ENCODE measurements at regions not wholly inside any gene's neighbourhood (a gene's known extent, or its start where the extent isn't known, plus 50 kb on each side); places are given as distances from the start of the nearest gene placed in this dataset.

DNA sequence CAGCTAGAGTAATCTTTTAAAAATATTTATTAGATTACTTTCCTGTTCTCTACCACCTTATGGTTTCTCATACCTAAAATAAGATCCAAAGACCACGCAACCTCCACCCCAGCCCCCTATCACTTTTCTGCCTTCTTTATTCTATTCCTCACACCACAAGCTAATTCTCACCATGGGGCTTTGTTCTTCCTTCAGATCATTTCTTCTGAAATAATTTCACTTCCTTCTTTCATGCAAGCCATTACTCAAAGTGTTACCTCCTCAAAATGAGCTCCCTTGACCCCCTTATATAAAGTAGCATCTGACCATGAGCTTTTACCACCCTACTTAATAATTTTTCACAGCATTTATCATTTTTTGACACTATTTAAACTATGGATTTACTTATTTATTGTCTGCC is 233.2 kb upstream of the TMCO5A start:
- DNase-seq (ENCODE audit: low spot score), result no peak

DNA sequence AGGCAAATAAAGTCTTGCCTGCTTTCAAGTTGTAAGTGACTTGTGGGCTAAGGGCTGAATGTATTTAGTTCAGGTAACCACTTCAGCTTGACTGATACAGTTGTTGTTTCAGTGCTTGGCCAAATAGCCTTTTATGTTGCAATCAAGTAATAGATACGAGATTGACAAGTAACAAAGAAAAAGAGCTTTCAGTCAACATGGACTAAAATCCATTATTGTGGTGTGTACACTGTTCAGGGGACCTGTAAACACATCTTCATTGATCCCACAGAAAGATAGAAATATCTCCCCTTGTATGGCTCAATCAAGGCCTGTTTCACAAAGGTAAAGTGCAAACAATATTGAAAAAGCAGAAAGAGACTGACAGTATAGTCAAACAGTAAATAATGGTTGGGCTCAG is 224.8 kb upstream of the TMCO5A start:
- no peak for DNase-seq (ENCODE audit: low spot score)

DNA sequence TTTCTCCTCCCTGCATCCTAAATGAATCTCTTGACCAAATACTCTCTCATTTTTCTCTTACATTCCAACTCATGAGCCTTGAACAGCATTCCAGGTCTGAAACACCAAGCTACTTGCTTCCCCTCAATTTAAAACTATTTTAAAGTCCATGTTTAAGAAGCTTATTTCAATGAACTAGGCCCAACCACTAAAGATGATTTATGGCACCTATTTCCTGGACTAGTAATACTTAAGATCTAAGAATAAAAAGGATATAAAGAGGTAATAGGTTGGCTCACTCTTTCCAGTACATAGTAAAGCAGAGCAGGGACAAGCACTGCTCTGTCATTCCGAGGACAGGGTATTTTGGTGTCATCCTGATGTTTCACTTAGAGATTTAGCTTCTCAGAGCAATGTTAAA is 219.3 kb upstream of the TMCO5A start:
- DNase-seq (ENCODE audit: low spot score), result no peak

DNA sequence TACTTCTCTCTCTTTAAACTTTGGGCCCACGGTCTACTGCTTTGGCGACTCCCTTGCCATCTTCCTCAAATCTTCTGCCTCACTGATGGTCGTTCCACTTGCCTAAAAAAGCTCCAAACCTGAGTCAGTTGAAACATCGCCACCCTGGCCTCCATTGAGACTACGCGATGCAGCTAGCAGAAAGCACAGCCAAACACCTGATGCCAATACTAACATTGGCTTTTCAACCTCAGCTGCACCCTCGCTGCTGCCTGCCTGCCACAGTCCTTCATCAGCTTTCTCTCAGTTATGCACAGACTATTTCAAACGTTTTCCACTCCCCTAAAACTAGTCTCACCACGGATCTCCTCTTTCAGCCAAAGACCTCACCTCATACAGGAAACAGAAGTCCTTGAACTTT is 214.2 kb upstream of the TMCO5A start:
- DNase-seq (ENCODE audit: low spot score), result no peak

DNA sequence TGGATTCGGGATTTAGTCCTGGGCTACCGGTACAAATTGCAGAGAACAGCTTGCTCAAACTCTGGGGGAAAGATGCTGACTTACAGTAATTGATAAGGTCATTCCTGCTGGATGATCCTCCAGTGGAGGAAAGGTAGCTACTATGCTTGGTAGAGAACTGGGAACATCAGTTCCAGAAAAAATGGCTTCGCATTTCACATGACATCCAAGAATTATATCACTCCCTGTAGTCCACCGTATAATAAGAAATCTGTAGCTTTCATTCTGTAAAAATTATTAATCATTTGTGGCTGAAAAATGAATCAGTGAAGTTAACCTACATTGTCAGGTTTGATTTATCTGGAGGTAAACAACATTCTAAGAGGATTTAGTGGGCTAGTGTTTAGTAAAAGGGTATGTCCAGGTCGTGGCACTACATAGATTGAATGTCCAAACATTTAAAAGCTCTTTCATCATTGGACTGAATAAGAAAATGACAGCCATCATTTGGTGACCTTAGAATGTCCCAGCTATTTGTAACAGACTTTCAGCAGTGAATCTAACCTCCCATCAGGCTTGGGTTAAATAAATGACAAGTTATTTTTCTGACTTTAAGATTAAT is 203.2 kb upstream of the TMCO5A start:
- no peak for DNase-seq (ENCODE audit: low spot score)

DNA sequence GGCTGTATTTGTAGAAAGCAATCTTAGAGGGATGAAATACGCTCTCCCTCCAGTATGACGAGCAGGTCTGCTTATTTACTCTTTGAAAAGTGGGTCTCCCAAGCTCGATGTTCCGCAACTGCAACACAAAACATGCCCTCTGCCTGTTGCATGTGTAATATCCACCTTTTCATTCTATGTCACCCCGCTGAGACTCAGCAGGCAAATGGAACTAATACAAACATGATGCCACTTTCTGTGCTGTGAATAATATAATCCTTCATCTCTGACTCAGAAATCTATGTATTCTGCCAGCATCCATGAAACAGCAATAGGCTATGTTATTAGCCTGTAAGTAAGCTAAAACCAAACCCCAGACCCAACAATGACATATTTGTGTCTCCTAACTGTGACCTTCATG is 200.8 kb upstream of the TMCO5A start:
- DNase-seq (ENCODE audit: low spot score), result no peak

DNA sequence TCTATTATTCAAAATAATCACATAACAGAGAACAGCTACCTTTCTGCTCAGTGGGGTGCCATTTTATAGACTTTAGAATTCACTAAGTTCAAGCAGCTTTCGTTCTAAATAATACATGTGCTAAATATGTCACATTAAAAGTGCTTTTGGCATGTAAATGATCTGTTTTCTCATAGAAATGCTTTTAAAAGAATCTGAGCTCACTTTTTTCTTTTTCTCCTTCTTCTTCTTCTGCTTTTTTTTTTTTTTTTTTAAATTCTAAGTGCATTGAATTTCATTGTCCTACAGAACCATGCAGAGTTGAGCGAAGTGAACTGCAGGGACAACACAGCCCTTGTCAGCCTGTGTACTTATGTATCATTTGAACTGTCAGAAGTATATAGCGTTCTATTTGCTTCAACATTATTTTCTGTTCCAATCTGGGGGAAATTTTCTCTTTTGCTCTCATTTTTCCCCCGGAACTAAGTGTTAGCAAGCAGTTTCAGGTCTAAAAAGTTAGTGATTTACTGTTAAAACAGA is 193.8 kb upstream of the TMCO5A start:
- no peak for DNase-seq (ENCODE audit: low spot score)

DNA sequence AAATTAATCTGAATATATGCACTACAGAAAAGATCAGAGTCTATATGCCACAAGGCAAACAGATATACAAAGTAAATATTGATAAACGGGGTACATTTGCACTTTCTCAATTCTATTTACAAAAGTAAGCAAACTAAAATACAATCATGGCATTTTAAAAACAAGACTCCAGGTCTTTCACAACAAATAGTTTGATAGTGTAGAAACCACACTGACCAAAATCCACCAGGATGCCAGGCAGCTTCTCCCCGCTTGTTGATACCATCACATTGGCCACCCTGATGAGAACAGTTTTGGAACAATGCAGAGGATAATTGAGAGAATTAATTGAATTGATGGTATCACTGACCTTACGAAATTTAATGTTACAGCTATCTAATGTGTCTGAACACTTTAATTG is 190.6 kb upstream of the TMCO5A start:
- DNase-seq (ENCODE audit: low spot score), result no peak

DNA sequence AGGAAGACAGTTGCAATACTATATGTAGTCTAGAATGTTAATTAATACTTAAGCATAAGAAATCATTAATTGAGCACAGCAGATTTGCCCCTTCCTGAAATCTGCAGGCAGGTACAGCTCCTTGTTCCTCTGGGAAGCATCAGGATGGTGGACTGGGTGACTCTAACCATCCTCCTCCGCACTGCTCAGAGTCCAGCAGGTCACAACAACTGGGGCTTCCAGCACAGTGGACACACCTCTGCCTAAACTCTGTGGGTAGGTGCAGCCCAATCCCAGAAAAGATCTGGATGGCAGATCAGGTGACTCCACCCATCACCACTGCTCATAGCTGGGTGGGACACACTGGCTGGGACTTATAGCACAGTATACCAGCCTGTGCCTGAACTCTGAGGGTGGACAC is 189.9 kb upstream of the TMCO5A start:
- no peak for DNase-seq (ENCODE audit: low spot score)

DNA sequence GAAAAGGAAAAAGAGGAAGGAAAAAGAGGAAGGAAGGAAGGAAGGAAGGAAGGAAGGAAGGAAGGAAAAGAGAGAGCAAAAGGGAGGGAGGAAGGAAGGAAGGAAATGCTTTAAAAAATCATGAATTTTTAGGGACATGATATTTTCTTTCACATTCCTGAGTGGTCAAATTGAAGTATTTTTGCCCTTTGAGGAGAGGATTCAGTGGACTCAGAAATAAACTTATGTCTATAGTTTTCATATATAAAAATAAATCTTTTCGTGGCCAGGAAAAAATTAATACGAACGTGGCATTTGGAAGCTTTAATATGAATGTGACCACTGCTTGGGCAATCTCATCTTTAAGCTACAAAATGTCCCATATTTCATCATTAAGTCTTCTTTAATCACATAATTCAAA is 183.0 kb upstream of the TMCO5A start:
- no peak for DNase-seq (ENCODE audit: low spot score)

DNA sequence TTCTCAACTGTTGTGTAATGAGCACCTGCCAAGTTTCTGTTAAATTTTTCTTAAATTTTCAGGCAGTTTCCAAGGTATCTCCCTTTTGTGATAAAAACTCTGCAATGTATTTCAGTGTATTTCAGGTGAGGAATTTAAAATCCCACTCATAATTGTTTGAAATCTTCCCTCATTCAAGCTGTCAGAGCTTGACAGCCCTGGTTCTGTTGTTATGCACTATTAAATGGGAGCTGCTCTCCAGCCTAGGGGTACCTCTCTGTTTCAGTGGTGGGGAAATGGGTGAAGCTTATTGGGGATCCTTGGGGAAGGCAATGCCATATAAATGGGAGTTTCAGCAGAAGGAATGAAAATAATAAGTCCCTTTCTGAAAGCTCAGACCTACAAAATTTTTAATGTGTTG is 178.0 kb upstream of the TMCO5A start:
- DNase-seq (ENCODE audit: low spot score), result no peak

DNA sequence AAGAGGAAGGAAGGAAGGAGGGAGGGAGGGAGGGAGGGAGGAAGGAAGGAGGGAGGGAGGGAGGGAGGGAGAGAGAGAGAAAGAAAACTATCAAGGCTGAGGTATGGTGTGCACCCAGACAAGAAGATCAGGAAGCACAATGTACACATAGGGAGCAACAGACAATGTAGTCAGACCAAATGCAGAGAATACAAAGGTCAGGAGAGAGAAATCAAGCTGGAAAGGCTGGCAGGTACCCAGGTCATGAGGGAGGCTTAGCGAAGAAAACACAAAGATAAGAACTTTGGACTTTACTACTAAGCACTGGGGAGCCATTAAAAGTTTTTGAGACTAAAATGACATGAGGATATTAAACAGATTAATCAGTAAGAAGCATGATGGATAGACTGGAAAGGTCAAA is 176.0 kb upstream of the TMCO5A start:
- DNase-seq (ENCODE audit: low spot score), result no peak

DNA sequence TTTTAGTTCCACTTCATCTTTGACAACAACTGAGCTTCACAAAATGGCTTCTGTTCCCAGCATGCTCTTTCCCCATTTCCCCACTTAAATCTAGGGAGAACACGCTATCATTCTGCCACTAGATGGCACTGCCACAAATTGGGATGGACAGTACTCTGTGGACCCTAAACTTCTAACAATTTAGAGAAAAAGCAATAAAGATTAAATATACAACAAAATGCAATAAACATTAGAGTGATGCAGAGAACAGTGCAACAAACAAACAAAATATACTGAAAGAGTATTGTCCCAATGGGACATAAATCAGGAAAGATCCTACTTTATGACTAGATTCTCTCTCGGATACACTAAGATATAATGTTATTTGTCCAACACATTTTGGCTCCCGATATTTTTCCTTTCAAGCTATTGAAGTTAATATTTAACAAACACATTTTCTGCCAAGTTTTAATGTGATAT is 169.7 kb upstream of the TMCO5A start:
- DNase-seq (ENCODE audit: low spot score), result peak; percentile 19

DNA sequence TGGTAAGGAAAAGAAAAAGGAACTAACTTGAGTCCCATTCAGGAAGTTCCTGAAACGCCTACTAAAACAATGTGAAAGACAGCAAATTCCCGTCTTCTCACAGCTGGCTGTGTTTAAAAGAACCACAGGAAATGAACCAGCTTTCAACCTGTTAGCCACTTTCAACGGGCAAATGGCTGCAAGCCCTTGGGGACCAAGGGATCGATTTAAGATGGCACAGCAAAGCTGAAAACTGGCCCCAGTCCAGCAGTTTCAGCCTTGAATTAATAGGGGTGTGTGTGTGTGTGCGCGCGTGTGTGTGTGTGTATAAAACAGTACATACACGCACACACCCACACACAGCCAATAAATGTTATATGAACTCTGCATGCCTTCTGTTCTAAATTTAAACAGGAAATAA is 168.7 kb upstream of the TMCO5A start:
- DNase-seq (ENCODE audit: low spot score), result no peak

DNA sequence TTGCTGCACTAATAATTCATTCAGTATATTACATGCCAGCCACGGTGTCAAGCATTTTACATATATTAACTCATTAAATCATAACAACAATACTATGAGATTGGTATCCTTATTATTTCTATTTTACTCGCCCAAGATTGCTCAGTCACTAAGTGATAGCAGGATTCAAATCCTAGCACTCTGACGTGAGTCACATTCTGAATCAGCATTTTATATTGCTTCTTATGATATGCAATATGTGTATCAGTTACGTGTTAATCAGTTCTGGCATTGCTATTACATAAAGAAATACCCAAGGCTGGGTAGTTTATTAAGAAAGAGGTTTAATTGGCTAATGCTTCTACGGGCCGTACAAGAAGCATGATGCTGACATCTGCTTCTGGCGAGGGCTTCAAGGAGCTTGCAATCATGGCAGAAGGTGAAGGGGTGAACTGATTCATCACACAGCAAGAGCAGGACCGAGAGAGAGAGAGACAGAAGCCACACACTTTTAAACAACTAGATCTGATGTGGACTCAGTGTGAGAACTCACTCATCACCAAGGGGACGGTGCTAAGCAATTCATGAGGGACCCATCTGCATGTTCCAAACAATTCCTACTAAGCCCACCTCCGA is 166.5 kb upstream of the TMCO5A start:
- no peak for DNase-seq (ENCODE audit: low spot score)

DNA sequence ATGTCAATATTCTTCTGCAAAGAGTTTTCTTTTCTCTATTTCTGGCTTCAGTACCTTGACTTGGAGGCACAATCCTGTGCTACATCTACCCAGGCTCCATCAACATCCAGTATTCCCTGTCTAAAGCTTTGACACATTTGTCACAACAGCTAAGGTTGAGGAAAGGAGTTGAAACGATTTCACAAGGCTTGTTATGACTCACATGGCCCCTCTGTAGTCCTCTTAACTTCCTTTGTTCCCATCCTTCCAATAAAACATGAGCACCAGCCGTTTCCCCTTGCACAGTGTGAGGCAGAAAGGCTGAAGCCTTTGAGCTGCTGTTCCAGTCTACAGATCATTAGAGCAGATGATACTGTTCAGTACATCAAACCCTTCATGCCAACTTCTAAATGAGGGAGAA is 163.0 kb upstream of the TMCO5A start:
- no peak for DNase-seq (ENCODE audit: low spot score)

DNA sequence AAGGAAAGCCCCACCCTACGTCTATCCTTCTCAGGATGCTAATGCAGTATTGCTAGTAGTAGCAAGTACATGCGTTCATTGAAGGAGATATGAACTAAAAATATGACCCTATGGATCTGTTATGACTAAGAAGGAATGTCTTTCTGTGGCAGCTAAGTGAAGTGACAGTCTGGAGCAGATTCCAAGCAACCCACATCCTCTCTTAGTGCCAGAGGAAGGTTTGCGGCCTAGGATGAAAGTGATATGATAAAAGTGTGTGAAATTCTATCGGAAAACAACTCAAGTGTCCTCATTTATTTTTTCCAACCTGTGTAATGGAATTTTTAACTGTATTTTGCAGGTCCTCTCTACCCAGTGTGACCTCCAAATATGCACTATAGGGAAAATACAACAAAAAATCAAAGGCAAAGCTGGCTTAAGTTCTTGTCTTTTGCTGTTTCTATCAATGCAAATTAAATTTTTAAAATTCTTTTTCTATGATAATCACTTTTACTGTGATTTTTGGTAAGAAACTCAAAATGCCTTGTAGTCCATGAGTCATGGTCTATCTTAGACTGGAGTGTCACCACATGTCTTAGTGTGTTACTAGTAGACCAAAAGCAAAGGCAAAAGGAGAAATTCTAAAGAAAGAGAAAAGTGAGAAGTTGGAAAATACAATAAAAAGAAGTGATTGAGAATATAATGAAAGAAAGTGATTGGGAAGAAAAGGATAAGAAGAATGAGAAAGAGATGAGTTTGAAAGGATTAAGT is 161.2 kb upstream of the TMCO5A start:
- DNase-seq (ENCODE audit: low spot score), result no peak

DNA sequence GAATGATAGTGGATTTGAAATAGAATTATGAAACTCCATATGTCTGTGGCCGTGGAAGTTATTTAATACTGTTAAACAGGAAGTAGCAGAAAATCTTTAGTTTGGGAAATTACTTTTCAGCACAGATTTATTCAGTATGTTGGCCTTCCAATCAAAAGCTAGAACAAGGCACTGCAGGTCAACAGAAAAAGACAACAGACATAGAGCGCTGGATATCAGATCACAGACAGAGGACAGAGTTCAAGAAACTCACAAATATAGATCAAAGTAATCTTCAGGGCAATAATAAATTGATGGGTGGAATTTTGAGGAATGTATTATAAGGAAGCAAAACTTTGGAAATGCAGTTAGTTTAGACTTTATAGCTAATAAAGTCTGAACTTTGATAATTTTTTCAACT is 159.5 kb upstream of the TMCO5A start:
- no peak for DNase-seq (ENCODE audit: low spot score)

DNA sequence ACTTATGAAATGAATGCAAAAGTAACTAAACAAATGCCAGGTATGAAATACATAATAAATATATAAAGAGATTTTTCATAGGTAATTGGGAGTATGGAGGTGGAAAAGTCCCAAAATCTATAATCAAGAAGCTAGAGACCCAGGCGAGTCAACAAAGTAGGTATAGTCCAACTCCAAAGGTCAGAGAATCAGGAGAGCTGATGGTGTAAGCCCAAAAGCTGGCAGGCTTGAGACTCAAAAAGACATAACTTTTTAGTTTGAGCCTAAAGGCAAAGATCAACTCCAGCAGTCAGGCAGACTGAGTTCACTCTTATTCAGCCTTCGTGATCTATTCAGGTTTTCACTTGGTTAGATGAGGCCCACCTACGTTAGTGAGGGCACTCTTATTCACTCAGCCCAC is 157.4 kb upstream of the TMCO5A start:
- no peak for DNase-seq (ENCODE audit: low spot score)

DNA sequence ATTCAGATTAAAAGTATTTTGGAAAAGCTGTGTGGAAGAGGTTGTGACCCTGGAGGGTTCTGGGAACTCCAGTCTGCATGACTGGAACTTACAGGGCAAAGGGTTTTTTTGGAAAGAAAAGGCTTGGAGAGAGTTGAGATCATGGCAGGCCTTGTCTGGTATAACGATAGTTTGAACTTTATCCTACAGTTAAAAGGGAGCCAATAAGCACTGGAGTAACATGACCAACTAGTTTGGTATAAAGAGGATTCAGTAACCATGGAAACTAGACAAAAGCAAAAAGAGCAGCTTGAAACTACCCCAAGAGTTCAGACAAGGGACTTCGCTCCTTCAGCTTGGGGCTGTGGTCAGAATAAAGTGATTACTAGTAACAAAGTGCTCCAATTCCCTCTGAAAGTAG is 151.2 kb upstream of the TMCO5A start:
- DNase-seq (ENCODE audit: low spot score), result no peak

DNA sequence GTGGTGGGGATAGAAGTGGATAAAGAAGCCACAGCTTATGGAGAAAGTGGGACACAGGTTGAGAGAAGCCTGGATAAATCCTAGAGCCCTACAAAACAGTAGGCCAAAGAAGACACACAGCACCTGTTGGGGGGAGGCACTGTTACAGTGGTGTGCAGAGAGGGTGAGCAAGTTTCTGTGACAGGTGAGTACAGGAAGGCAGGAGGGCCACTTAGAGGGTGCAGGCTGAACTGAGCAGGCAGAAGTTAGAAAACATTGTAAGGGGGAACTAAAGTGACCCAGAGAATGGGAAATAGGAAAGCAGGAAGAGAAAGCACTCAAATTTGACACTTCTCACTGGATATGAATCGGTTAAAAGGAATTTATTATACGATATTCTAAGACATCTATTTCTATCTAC is 146.1 kb upstream of the TMCO5A start:
- DNase-seq (ENCODE audit: low spot score), result no peak

DNA sequence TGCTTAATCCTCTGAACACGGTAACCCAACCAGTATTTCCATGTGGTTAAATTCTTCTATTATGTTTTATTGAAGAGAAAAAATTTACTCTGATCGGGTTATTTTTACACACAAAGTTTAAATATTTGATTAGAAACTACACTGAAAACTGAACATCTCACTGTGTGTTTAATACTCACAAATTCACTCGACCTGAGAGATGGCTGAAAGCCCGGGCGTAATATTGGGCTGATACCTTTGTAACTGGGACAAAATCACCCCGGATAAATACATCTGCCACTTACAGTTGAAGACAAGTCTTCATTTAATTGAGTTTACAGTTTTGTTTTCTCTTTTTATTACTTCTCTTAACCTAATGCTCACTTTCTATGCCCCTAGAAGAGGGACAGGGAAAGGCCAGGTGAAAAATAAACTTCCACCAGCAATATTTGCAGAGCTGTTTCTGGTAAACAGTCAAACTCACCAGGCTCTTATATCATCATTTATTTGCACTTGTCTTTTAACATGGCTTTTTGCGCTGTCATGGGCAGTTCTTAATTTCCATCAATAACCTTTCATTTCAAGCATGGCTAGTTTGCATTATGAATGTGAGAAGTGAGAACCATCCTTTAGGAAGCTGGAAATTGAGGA is 145.6 kb upstream of the TMCO5A start:
- DNase-seq (ENCODE audit: low spot score), result no peak

DNA sequence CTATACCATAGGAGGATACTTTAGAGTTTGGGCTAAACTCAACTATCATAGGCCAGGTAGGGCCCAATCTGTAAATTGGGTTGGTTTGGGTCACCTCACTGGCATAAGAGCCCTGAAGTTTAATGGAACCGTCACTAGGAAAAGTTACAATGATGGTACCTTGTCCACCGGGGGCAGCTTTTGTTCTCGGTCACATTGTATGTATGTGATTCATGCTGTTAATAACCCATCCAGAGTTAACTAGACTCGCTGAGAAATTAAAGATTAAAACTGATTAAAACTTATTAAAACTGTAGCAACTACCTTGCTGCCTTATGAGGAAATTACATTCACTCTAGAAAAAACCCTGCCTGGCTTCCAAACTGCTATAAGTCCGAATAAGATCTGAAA is 145.0 kb upstream of the TMCO5A start:
- no peak for DNase-seq (ENCODE audit: low spot score)

All from CD4-positive, alpha-beta T cell treated with Interleukin-15 for 4 hours (primary cell).